Ishikawa (cell line): ENCODE measurements at regions not wholly inside any gene's neighbourhood (a gene's known extent, or its start where the extent isn't known, plus 50 kb on each side); places are given as distances from the start of the nearest gene placed in this dataset.

ENCODE experiments used
- CEBPB ChIP-seq: IDR thresholded peaks from 2 replicates; pipeline ENCODE4 v1.6.1; 2012
- CREB1 ChIP-seq: IDR thresholded peaks from 2 replicates; pipeline ENCODE4 v1.6.1; 2012; ENCODE audit warnings: low read depth
- EGR1 ChIP-seq: IDR thresholded peaks from 2 replicates; pipeline ENCODE4 v1.6.1; 2012
- EP300 ChIP-seq: IDR thresholded peaks from 2 replicates; pipeline ENCODE4 v1.6.1; 2012; ENCODE audit warnings: borderline replicate concordance
- FOXM1 ChIP-seq: IDR thresholded peaks from 2 replicates; pipeline ENCODE4 v1.6.1; 2012; ENCODE audit warnings: low read depth, borderline replicate concordance
- NFIC ChIP-seq: IDR thresholded peaks from 2 replicates; pipeline ENCODE4 v1.6.1; 2012
- RAD21 ChIP-seq: IDR thresholded peaks from 2 replicates; pipeline ENCODE4 v1.6.1; 2012; ENCODE audit warnings: low read depth
- TAF1 ChIP-seq: IDR thresholded peaks from 2 replicates; pipeline ENCODE4 v1.6.1; 2012; ENCODE audit warnings: low read depth, mild to moderate bottlenecking
- TCF12 ChIP-seq: IDR thresholded peaks from 2 replicates; pipeline ENCODE4 v1.6.1; 2012; ENCODE audit warnings: low read depth
- TEAD4 ChIP-seq: IDR thresholded peaks from 2 replicates; pipeline ENCODE4 v1.6.1; 2012
- YY1 ChIP-seq: IDR thresholded peaks from 2 replicates; pipeline ENCODE4 v1.6.1; 2012; ENCODE audit warnings: low read depth
- ZBTB7A ChIP-seq: IDR thresholded peaks from 2 replicates; pipeline ENCODE4 v1.6.1; 2012; ENCODE audit warnings: low read depth
- TF ChIP-seq, protein P1 (sequence below): IDR thresholded peaks from 2 replicates; pipeline ENCODE4 v1.6.1; 2012
- TF ChIP-seq, protein P2 (sequence below): IDR thresholded peaks from 2 replicates; pipeline ENCODE4 v1.6.1; 2012; ENCODE audit warnings: low read depth, mild to moderate bottlenecking
- TF ChIP-seq, protein P3 (sequence below): IDR thresholded peaks from 2 replicates; pipeline ENCODE4 v1.6.1; 2012

DNA sequence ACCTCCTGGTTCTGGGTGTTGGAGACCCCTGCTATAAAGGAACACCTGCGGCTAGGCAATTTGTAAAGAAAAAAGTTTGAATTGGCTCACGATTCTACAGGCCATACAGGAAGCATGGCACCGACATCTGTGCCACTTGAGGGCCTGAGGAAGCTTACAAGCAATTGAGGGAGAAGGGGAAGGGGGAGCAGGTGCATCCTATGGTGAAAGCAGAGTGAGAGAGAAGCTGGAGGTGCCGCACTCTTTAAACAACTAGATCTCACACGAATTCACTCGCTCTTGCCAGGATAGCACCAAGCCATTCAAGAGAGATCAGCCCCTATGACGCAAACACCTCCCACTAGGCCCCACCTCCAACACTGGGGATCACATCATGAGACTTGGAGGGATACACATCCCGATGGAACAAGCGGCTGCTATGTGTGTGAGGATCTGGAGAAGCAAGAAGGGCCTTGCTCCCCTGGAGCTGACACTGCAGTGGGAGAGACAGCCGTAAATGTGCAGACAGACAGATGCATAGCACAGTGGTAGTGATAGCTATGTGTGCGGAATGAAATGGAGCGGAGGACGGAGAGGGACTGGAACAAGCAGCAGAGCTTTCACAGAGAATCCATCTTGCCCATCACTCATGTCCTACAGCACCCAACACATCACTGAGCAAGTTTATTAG lies 60.7 kb upstream of the HELT start:
- TF ChIP-seq YY1 (no peak), RAD21 (no peak), TAF1 (no peak), CEBPB (no peak), FOXM1 (no peak), NFIC (no peak), CREB1 (no peak), ZBTB7A (no peak), EGR1 (no peak), TEAD4 (no peak)
- TF ChIP-seq, protein P1, sequence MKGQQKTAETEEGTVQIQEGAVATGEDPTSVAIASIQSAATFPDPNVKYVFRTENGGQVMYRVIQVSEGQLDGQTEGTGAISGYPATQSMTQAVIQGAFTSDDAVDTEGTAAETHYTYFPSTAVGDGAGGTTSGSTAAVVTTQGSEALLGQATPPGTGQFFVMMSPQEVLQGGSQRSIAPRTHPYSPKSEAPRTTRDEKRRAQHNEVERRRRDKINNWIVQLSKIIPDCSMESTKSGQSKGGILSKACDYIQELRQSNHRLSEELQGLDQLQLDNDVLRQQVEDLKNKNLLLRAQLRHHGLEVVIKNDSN = no peak

DNA sequence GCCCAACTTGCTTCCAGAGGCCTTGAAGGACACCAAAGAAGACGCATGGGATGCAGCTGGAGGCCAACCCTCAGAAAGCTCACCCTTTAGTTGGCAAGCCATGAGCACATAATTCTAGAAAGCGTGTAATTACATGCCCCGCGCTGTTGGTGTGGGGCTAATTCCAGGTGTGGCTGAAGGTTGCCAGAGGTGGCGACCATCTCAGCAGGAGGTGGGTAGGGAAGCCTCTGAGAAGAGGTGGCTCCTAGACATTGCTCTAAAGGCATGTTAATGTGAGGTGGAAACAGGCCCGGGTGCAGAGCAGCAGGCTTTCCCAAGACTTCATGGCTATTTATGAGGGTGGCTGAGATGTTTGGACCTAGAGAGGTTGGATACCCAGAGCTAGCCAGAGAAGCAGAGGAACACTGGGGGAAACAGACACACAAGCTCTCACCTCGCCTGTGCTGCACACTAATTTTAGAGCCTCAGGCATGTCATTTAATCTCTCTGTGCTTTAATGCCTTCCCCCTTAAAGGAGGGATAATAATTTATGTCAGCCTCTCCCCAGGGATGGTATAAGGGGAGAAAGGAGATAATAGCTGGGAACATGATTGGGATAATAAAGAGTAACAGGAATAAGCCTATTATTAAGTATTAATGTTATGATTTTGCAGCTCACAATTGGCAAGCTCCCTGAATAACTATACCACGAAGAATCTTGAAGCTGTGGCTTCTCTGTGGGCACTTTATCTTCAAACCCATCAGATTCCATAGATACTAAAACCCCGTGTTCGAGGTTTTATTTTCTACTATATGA lies 60.0 kb upstream of the HELT start:
- TF ChIP-seq NFIC (no peak), YY1 (no peak), TEAD4 (no peak), CEBPB (no peak), TCF12 (no peak), EP300 (no peak)
- TF ChIP-seq, protein P1 = no peak

DNA sequence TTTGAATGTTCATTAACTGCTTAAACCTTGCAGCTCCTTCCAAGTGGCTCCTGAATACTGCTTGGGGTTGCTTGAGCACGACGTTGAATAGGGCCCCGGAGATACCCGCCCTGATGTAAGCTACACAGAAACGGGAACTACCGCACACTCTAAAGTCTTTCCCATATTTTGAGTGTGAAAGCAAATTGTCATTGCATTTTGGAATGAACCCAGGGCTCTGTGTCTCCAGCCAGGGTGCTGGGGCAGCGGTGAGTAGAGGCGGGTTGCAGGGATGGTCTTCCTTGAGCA lies 59.4 kb upstream of the HELT start:
- TF ChIP-seq YY1 (no peak), CREB1 (no peak), NFIC (no peak), RAD21 (no peak), EGR1 (no peak), TCF12 (no peak), FOXM1 (no peak)
- TF ChIP-seq, protein P2, sequence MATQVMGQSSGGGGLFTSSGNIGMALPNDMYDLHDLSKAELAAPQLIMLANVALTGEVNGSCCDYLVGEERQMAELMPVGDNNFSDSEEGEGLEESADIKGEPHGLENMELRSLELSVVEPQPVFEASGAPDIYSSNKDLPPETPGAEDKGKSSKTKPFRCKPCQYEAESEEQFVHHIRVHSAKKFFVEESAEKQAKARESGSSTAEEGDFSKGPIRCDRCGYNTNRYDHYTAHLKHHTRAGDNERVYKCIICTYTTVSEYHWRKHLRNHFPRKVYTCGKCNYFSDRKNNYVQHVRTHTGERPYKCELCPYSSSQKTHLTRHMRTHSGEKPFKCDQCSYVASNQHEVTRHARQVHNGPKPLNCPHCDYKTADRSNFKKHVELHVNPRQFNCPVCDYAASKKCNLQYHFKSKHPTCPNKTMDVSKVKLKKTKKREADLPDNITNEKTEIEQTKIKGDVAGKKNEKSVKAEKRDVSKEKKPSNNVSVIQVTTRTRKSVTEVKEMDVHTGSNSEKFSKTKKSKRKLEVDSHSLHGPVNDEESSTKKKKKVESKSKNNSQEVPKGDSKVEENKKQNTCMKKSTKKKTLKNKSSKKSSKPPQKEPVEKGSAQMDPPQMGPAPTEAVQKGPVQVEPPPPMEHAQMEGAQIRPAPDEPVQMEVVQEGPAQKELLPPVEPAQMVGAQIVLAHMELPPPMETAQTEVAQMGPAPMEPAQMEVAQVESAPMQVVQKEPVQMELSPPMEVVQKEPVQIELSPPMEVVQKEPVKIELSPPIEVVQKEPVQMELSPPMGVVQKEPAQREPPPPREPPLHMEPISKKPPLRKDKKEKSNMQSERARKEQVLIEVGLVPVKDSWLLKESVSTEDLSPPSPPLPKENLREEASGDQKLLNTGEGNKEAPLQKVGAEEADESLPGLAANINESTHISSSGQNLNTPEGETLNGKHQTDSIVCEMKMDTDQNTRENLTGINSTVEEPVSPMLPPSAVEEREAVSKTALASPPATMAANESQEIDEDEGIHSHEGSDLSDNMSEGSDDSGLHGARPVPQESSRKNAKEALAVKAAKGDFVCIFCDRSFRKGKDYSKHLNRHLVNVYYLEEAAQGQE = no peak
- TF ChIP-seq, protein P3, sequence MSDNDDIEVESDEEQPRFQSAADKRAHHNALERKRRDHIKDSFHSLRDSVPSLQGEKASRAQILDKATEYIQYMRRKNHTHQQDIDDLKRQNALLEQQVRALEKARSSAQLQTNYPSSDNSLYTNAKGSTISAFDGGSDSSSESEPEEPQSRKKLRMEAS = no peak

DNA sequence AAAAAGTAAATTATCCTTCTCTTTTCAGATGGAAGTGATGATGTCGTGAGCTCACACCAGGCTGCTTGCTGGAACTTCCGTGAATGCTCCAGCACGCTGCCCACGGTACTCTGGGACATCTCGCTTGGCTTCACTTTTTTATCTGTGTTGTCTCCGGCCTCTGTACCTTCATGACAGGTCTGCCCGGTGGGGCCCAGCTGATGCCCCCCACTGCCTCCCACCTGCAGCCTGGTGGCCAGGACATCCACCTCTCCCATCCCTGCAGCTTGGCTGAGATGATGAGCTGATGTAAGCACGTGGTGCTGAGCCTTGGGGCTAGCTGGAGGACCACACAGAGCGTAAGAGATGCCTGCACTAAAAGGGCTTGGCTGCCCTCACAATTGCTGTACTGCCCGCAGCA lies 59.0 kb upstream of the HELT start:
- TF ChIP-seq EGR1 (no peak), YY1 (no peak), FOXM1 (no peak), NFIC (no peak), EP300 (no peak), CREB1 (no peak), RAD21 (no peak), TAF1 (no peak)
- TF ChIP-seq, protein P2 = no peak

DNA sequence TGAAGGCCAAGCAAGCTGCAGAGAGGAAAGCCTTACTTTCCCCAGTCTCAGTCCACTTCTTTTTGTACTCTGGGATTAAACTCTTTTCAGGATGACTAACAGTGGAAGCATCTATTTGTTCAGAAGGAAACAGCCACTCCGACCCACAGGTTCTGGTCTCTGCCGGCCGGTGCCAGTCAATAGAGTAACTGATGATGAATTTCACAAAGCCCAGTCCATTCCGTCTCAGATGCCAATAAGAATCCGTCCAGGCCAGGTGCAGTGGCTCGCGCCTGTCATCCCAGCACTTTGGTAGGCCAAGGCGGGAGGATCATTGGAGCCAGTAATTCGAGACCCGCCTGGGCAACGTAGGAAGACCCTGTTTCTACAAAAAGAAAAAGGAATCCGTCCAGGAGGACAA lies 58.5 kb upstream of the HELT start:
- TF ChIP-seq EP300 (no peak), ZBTB7A (no peak)

DNA sequence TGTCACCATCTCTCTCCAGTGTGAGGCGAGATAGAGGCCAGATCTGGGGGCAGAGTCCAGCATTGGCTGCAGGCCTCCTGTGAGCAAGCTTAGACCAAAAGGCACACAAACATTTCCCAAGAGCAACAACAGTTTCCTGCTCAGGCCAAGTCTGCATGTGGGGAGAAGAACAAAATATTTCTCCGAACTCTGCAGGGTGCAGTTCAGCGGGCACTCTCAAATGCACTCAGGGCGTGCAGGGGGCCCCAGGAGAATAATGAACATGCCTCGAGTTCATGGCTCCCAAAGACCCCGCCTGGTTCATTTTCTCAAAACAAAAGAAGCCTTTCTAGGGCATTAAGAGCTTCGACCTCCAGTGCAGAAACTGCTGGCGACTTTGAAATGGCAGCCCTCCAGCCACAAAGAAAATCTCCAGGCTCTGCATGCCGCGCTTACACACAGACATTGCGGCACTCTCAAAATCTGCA lies 57.8 kb upstream of the HELT start:
- TF ChIP-seq TAF1 (no peak), RAD21 (no peak), CEBPB (no peak), ZBTB7A (no peak), FOXM1 (no peak), EP300 (no peak), YY1 (no peak)
- TF ChIP-seq, protein P2 = no peak
- TF ChIP-seq, protein P3 = no peak
- TF ChIP-seq, protein P1 = no peak
